Mucosa of gallbladder (tissue), 1 donor: ENCODE measurements at regions not wholly inside any gene's neighbourhood (a gene's known extent, or its start where the extent isn't known, plus 50 kb on each side); places are given as distances from the start of the nearest gene placed in this dataset.

Experiments used
- DNase-seq: peaks from one replicate; pipeline ENCODE4 v3.0.0-alpha.2; 2020; ENCODE audit warnings: low spot score
- donor health status: DM: no; HTN: no; CAD: no.

GRCh38 chr4:62260254-62260653, 1060.1 kb downstream of the ADGRL3 start:
- DNase-seq = no peak

- no peak for DNase-seq
Measured at GRCh38 chr4:62256479-62256878, 1056.4 kb downstream of the ADGRL3 start.

GRCh38 chr4:62252728-62253127, 1052.6 kb downstream of the ADGRL3 start:
- no peak for DNase-seq

GRCh38 chr4:62250100-62250499, 1050.0 kb downstream of the ADGRL3 start:
- DNase-seq = no peak

GRCh38 chr4:62243895-62244294, 1043.8 kb downstream of the ADGRL3 start:
- no peak for DNase-seq

GRCh38 chr4:62235911-62236310, 1035.8 kb downstream of the ADGRL3 start:
- DNase-seq = no peak

GRCh38 chr4:62232814-62233213, 1032.7 kb downstream of the ADGRL3 start:
- DNase-seq = no peak

- DNase-seq = no peak
Measured at GRCh38 chr4:62231994-62232393, 1031.9 kb downstream of the ADGRL3 start.

- no peak for DNase-seq
Measured at GRCh38 chr4:62226082-62226481, 1026.0 kb downstream of the ADGRL3 start.

GRCh38 chr4:62222121-62222520, 1022.0 kb downstream of the ADGRL3 start:
- no peak for DNase-seq

GRCh38 chr4:62210486-62210885, 1010.4 kb downstream of the ADGRL3 start:
- DNase-seq = no peak

- no peak for DNase-seq
Measured at GRCh38 chr4:62209757-62210485, 1009.8 kb downstream of the ADGRL3 start.

GRCh38 chr4:62208921-62209320, 1008.8 kb downstream of the ADGRL3 start:
- no peak for DNase-seq

- no peak for DNase-seq
Measured at GRCh38 chr4:62204136-62204535, 1004.0 kb downstream of the ADGRL3 start.

GRCh38 chr4:62199291-62199810, 999.2 kb downstream of the ADGRL3 start:
- no peak for DNase-seq

- no peak for DNase-seq
Measured at GRCh38 chr4:62196338-62196737, 996.2 kb downstream of the ADGRL3 start.

GRCh38 chr4:62194342-62194741, 994.2 kb downstream of the ADGRL3 start:
- no peak for DNase-seq

GRCh38 chr4:62193761-62194160, 993.6 kb downstream of the ADGRL3 start:
- DNase-seq = no peak

- no peak for DNase-seq
Measured at GRCh38 chr4:62191451-62192240, 991.5 kb downstream of the ADGRL3 start.

GRCh38 chr4:62170235-62170634, 970.1 kb downstream of the ADGRL3 start:
- no peak for DNase-seq

- no peak for DNase-seq
Measured at GRCh38 chr4:62168681-62169080, 968.6 kb downstream of the ADGRL3 start.

- no peak for DNase-seq
Measured at GRCh38 chr4:62162606-62163005, 962.5 kb downstream of the ADGRL3 start.

GRCh38 chr4:62161446-62161845, 961.3 kb downstream of the ADGRL3 start:
- no peak for DNase-seq
